ENCODE measurements at regions not wholly inside any gene's neighbourhood (a gene's known extent, or its start where the extent isn't known, plus 50 kb on each side); places are given as distances from the start of the nearest gene placed in this dataset.

- no TSS peak for BruUV-seq (replicated peaks)
Observed at GRCh38 chr4:98754736-98755135, 96.3 kb upstream of the TSPAN5 start.

GRCh38 chr4:98749206-98749605 is 90.8 kb upstream of the TSPAN5 start:
- no peaks in the 10 kb centered on the region for H3K36me3 ChIP-seq (ENCODE audit: control insufficient read depth, insufficient read depth, low read length)
- no peaks in the 10 kb centered on the region for H3K27me3 ChIP-seq (ENCODE audit: control insufficient read depth, insufficient read depth, low read length)
- intact Hi-C loops (cut with micrococcal nuclease; ENCODE audit: unreplicated experiment) (no loop called here), in situ Hi-C loops (cut with HindIII; ENCODE audit: low pct_unique_long_range_greater_than_20kb, low sequenced_read_pairs) (no loop called here)
- DNase-seq (ENCODE audit: low read depth, low spot score) (no peak), ATAC-seq (no peak)
- no TSS peak for BruUV-seq (replicated peaks)
- H3K27ac ChIP-seq (ENCODE audit: low read length), result peak overlapping the region; percentile 29; the same call in 1 of the 2 replicates
- CTCF ChIA-PET, result no interaction called here
- POLR2A ChIA-PET, result no interaction called here
- no peaks in the 10 kb centered on the region for H3K9me3 ChIP-seq (ENCODE audit: control insufficient read depth, insufficient read depth, low read depth, low read length)
- H3K4me3 ChIP-seq (ENCODE audit: low read depth in 2 of 2, low read length in 2 of 2), result no peak overlapping the region
- H3K4me1 ChIP-seq (ENCODE audit: control insufficient read depth, insufficient read depth, low read length), result no peaks in the 10 kb centered on the region; the same call in 1 of the 2 replicates
- TF ChIP-seq CTCF (IDR thresholded peaks at IDR 0.05) (no peak), REST (IDR thresholded peaks at IDR 0.05; ENCODE audit: insufficient read depth in 1 of 2, low read depth in 2 of 2, low read length in 1 of 2) (no peak), POLR2AphosphoS5 (IDR thresholded peaks at IDR 0.05; ENCODE audit: low read depth, low read length) (no peak)

More at GRCh38 chr4:98754736-98755135, 96.3 kb upstream of the TSPAN5 start:
- POLR2A ChIA-PET, result no interaction called here
- no peak overlapping the region for H3K27ac ChIP-seq (ENCODE audit: low read length)
- DNase-seq (ENCODE audit: low read depth, low spot score), result no peak
- ATAC-seq, result no peak
- H3K4me3 ChIP-seq (ENCODE audit: low read depth in 2 of 2, low read length in 2 of 2), result no peak overlapping the region
- no peaks in the 10 kb centered on the region for H3K4me1 ChIP-seq (ENCODE audit: control insufficient read depth, insufficient read depth, low read length)
- in situ Hi-C loops (cut with HindIII; ENCODE audit: low pct_unique_long_range_greater_than_20kb, low sequenced_read_pairs), result no loop called here
- H3K36me3 ChIP-seq (ENCODE audit: control insufficient read depth, insufficient read depth, low read length), result no peaks in the 10 kb centered on the region
- intact Hi-C loops (cut with micrococcal nuclease; ENCODE audit: unreplicated experiment), result no loop called here
- H3K27me3 ChIP-seq (ENCODE audit: control insufficient read depth, insufficient read depth, low read length), result no peaks in the 10 kb centered on the region
- TF ChIP-seq POLR2AphosphoS5 (IDR thresholded peaks at IDR 0.05; ENCODE audit: low read depth, low read length) (no peak), TCF7L2 (IDR thresholded peaks at IDR 0.05; ENCODE audit: low read depth, low read length) (no peak), CTCF (IDR thresholded peaks at IDR 0.05) (no peak), REST (IDR thresholded peaks at IDR 0.05; ENCODE audit: insufficient read depth in 1 of 2, low read depth in 2 of 2, low read length in 1 of 2) (no peak), SIN3A (IDR thresholded peaks at IDR 0.05; ENCODE audit: borderline replicate concordance, insufficient read depth, low read depth, low read length) (no peak)
- CTCF ChIA-PET, result no interaction called here
- H3K9me3 ChIP-seq (ENCODE audit: control insufficient read depth, insufficient read depth, low read depth, low read length), result no peaks in the 10 kb centered on the region

Data from Panc1 (cell line).